ENCODE measurements at regions not wholly inside any gene's neighbourhood (a gene's known extent, or its start where the extent isn't known, plus 50 kb on each side); places are given as distances from the start of the nearest gene placed in this dataset.
"Not testable (repeated sequence)": the region's sequence is repeated elsewhere in the genome, so short reads cannot be mapped to it uniquely, and the experiment has no call there.

- DNase-seq (ENCODE audit: low read depth), result no peak
These were observed 436.2 kb downstream of the FAT4 start for GRCh38 chr4:125750828-125751466.

GRCh38 chr4:125758438-125758837 is 443.7 kb downstream of the FAT4 start:
- DNase-seq (ENCODE audit: low read depth), result no peak

- no peak for DNase-seq (ENCODE audit: low read depth)
These were observed 445.6 kb downstream of the FAT4 start for GRCh38 chr4:125760201-125760819.

- no peak for DNase-seq (ENCODE audit: low read depth)
These were observed 446.2 kb downstream of the FAT4 start for GRCh38 chr4:125760956-125761355.

GRCh38 chr4:125762537-125762936 is 447.8 kb downstream of the FAT4 start:
- no peak for DNase-seq (ENCODE audit: low read depth)

- DNase-seq (ENCODE audit: low read depth), result no peak
These were observed 451.2 kb downstream of the FAT4 start for GRCh38 chr4:125765941-125766340.

GRCh38 chr4:125770814-125771398 is 456.2 kb downstream of the FAT4 start:
- DNase-seq (ENCODE audit: low read depth), result no peak

- no peak for DNase-seq (ENCODE audit: low read depth)
These were observed 457.9 kb downstream of the FAT4 start for GRCh38 chr4:125772680-125773079.

- DNase-seq (ENCODE audit: low read depth), result no peak
These were observed 458.7 kb downstream of the FAT4 start for GRCh38 chr4:125773502-125773901.

GRCh38 chr4:125773931-125774330 is 459.2 kb downstream of the FAT4 start:
- DNase-seq (ENCODE audit: low read depth), result no peak

- DNase-seq (ENCODE audit: low read depth), result no peak
These were observed 461.4 kb downstream of the FAT4 start for GRCh38 chr4:125776146-125776545.

GRCh38 chr4:125780164-125780563 is 465.4 kb downstream of the FAT4 start:
- peak; percentile 15 for DNase-seq (ENCODE audit: low read depth)

- DNase-seq (ENCODE audit: low read depth), result no peak
These were observed 466.0 kb downstream of the FAT4 start for GRCh38 chr4:125780747-125781146.

- DNase-seq (ENCODE audit: low read depth), result no peak
These were observed 466.9 kb downstream of the FAT4 start for GRCh38 chr4:125781651-125782050.

GRCh38 chr4:125784741-125785140 is 470.0 kb downstream of the FAT4 start:
- no peak for DNase-seq (ENCODE audit: low read depth)

GRCh38 chr4:125787707-125788106 is 473.0 kb downstream of the FAT4 start:
- DNase-seq (ENCODE audit: low read depth), result no peak

GRCh38 chr4:125789023-125789422 is 474.3 kb downstream of the FAT4 start:
- no peak for DNase-seq (ENCODE audit: low read depth)

GRCh38 chr4:125791896-125792295 is 477.1 kb downstream of the FAT4 start:
- DNase-seq (ENCODE audit: low read depth), result no peak

- DNase-seq (ENCODE audit: low read depth), result no peak
These were observed 480.2 kb downstream of the FAT4 start for GRCh38 chr4:125794989-125795388.

- no peak for DNase-seq (ENCODE audit: low read depth)
These were observed 481.4 kb downstream of the FAT4 start for GRCh38 chr4:125796138-125796537.

GRCh38 chr4:125797621-125798020 is 482.9 kb downstream of the FAT4 start:
- DNase-seq (ENCODE audit: low read depth), result not testable (repeated sequence)

- DNase-seq (ENCODE audit: low read depth), result peak; percentile 27
These were observed 486.6 kb downstream of the FAT4 start for GRCh38 chr4:125801373-125801772.

- no peak for DNase-seq (ENCODE audit: low read depth)
These were observed 487.2 kb downstream of the FAT4 start for GRCh38 chr4:125801924-125802323.

GRCh38 chr4:125808022-125808421 is 493.3 kb downstream of the FAT4 start:
- DNase-seq (ENCODE audit: low read depth), result no peak

Measured in GM04504 (cell line).